Fibroblast of villous mesenchyme (primary cell): ENCODE measurements at regions not wholly inside any gene's neighbourhood (a gene's known extent, or its start where the extent isn't known, plus 50 kb on each side); places are given as distances from the start of the nearest gene placed in this dataset.
"Not testable (repeated sequence)": the region's sequence is repeated elsewhere in the genome, so short reads cannot be mapped to it uniquely, and the experiment has no call there.

Experiments used
- DNase-seq: peaks from one replicate; pipeline ENCODE4 v3.0.0-alpha.2; 2010; ENCODE audit warnings: low read depth
- H3K4me3 ChIP-seq: 2 replicates; pipeline ENCODE4 v1.5.1; 2011; ENCODE audit warnings: low read depth, mild to moderate bottlenecking, low read length
- TF ChIP-seq, protein P1 (sequence below): IDR thresholded peaks from 2 replicates; pipeline ENCODE4 v1.5.1; 2012; ENCODE audit warnings: low read depth, mild to moderate bottlenecking, low read length; ENCODE audit not compliant: insufficient read depth

DNA sequence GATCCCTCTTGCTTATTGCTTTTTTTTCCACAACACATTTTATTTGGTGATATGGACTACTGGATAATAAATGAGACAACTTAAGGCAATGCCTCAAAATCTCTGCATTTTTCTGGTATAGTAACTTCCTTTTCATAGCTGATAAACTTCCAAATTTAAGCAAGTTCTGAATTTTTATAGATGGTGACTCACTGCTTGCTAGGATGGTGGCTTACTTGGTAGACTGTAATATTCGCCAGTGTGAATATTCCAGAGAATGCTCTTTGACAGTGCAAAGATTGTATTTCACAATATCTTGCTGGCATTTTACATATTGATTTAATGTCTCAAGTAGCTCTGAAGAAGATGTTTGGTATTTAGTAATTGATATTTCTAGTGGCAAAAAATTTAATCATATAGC is 472.4 kb downstream of the TFEC start:
- no peak overlapping the region for H3K4me3 ChIP-seq
- TF ChIP-seq, protein P1, sequence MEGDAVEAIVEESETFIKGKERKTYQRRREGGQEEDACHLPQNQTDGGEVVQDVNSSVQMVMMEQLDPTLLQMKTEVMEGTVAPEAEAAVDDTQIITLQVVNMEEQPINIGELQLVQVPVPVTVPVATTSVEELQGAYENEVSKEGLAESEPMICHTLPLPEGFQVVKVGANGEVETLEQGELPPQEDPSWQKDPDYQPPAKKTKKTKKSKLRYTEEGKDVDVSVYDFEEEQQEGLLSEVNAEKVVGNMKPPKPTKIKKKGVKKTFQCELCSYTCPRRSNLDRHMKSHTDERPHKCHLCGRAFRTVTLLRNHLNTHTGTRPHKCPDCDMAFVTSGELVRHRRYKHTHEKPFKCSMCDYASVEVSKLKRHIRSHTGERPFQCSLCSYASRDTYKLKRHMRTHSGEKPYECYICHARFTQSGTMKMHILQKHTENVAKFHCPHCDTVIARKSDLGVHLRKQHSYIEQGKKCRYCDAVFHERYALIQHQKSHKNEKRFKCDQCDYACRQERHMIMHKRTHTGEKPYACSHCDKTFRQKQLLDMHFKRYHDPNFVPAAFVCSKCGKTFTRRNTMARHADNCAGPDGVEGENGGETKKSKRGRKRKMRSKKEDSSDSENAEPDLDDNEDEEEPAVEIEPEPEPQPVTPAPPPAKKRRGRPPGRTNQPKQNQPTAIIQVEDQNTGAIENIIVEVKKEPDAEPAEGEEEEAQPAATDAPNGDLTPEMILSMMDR, result no peak
- peak; percentile 83 for DNase-seq

DNA sequence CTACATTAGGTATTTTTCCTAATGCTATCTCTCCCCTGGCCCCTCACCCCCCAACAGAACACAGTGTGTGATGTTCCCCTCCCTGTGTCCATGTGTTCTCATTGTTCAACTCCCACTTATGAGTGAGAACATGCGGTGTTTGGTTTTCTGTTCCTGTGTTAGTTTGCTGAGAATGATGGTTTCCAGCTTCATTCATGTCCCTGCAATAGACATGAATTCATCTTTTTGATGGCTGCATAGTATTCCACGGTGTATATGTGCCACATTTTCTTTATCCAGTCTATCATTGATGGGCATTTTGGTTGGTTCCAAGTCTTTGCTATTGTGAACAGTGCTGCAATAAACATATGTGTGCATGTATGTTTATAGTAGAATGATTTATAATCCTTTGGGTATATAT is 473.3 kb downstream of the TFEC start:
- not testable (repeated sequence) for DNase-seq, H3K4me3 ChIP-seq

DNA sequence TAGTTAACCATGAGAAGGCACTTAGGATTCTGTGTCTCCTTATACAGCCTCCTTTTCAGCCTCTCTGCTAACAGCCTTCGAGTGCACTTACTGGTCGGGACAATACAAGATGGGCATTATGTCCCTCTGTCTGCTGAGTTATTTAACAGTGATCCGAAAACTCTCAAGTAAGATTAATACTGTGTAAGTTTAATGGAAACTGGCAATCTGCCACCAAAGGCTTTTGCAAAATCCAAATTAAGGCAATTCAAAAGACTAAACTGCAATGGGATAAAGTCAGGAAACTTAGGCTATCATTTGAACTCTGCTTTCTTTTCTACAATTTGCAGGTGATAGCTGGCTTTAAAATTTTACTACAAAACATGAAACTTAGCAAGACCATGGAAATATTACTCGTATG is 477.8 kb downstream of the TFEC start:
- DNase-seq, result no peak
- TF ChIP-seq, protein P1, result no peak
- no peak overlapping the region for H3K4me3 ChIP-seq

DNA sequence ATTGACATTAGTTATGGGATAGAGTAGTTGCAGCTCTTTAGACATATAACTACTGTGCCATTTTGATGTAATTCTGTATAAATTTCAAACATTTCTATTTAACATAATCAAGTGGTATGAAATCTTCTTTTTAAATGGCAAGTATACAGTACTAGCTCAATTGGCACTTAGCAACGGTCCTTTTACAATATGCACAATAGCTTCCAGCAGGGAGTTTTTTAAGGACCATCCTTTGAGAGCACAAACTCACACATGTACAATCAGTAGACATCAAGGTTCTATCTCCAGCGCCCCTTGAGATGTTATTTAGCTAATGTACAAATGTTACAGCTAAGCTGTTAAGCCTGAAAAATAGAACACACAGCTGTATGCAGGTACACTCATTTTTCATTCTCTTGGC is 480.7 kb downstream of the TFEC start:
- DNase-seq, result no peak
- TF ChIP-seq, protein P1, result no peak
- no peak overlapping the region for H3K4me3 ChIP-seq

DNA sequence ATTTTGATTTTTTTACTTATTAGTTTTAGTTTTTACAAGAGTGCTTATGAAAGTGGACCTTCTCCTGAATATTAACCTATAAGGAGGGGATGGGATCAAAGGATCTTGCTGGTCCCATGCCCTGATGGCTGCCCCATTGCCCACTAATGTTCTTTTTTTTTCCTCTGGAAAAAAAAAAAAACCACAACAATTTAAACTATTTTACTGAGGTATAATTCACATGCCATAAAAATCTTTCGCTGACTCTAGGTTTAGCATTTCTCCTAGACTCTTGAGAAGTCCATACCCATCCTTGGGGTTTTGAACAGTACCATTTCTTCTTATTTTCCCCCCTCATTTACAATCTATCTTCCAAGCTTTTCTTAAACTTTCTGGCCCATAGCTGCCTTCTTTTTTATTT is 481.8 kb downstream of the TFEC start:
- H3K4me3 ChIP-seq, result no peak overlapping the region
- no peak for DNase-seq
- TF ChIP-seq, protein P1, result no peak

DNA sequence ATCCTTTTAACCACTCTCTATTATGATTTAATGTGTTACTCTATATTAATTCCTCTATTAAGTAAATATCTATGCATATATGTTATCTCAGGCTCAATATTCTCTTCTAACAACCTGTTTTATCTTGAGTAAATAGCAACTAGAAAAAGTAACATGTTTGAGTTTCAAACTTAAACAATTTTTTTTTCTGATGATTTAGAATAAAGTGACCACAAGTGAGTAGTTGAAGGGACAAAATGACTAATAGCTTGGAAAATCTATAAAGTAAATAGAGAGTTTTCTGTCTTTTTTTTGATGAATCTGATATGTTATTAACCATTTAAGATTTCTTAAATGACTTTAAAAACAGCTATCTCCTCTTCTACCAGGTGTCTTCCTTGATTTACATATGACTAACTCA is 483.8 kb downstream of the TFEC start:
- TF ChIP-seq, protein P1, result no peak
- H3K4me3 ChIP-seq, result no peak overlapping the region
- no peak for DNase-seq

DNA sequence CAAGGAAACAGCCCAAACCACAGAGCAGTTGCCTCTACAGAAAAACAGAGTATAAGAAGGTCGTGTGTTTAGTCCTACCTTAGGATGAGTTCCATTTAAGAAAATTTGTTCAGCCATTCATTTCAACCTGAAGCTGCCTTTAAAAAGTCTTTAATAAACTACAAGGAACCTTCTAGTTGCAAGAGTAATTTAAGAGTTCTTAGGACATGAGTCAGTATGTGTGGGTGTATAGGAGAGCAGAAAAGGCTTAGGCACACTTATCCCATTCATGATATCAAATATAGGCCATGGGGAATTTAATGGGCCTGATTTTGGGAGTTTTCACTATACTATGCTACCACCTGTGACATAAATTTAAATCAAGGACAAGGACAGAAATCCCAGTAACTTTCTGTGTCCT is 496.8 kb downstream of the TFEC start:
- TF ChIP-seq, protein P1, result no peak
- peak; percentile 2 for DNase-seq
- H3K4me3 ChIP-seq, result no peak overlapping the region

DNA sequence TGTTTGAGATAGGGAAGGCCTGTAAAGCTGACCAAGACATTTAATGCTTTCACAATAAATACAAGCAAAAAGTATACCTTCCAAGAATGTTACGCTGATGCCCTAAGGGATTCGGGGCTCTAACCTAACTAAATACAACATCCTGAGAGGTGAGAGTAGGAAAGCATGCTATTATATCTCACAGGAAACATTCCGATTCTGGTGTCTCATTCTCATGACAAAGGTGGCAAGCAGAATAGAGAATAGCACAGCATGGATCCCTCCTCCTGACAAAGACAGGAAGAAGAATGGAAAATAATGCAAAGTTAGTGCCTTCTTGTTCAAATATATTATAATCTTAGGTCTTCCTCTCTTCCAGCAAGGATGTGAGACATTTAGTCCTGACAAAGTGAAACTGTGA is 504.3 kb downstream of the TFEC start:
- no peak overlapping the region for H3K4me3 ChIP-seq
- TF ChIP-seq, protein P1, result no peak

More for the DNA sequence above, 504.3 kb downstream of the TFEC start:
- DNase-seq, result no peak
